8988T (cell line): ENCODE measurements at regions not wholly inside any gene's neighbourhood (a gene's known extent, or its start where the extent isn't known, plus 50 kb on each side); places are given as distances from the start of the nearest gene placed in this dataset.
A peak's percentile ranks its signal among the peaks of the same experiment; 100 is the strongest.
"Not testable (repeated sequence)": the region's sequence is repeated elsewhere in the genome, so short reads cannot be mapped to it uniquely, and the experiment has no call there.

Experiments
- DNase-seq: peaks from one replicate; pipeline ENCODE4 v3.0.0; 2011

GRCh38 chr3:159238646-159239045 is 436.8 kb downstream of the MFSD1 start:
- DNase-seq, result no peak

- DNase-seq, result no peak
Observed at GRCh38 chr3:159239059-159239458, 437.2 kb downstream of the MFSD1 start.

GRCh38 chr3:159244933-159245332 is 443.1 kb downstream of the MFSD1 start:
- DNase-seq, result no peak

- DNase-seq, result no peak
Observed at GRCh38 chr3:159245871-159246270, 444.0 kb downstream of the MFSD1 start.

GRCh38 chr3:159246385-159246784 is 444.5 kb downstream of the MFSD1 start:
- no peak for DNase-seq

- no peak for DNase-seq
Observed at GRCh38 chr3:159249472-159250174, 447.8 kb downstream of the MFSD1 start.

- no peak for DNase-seq
Observed at GRCh38 chr3:159250961-159251360, 449.1 kb downstream of the MFSD1 start.

- DNase-seq, result no peak
Observed at GRCh38 chr3:159252274-159252673, 450.4 kb downstream of the MFSD1 start.

- no peak for DNase-seq
Observed at GRCh38 chr3:159252772-159253384, 451.0 kb downstream of the MFSD1 start.

- DNase-seq, result no peak
Observed at GRCh38 chr3:159253860-159254259, 452.0 kb downstream of the MFSD1 start.

GRCh38 chr3:159257954-159258353 is 456.1 kb downstream of the MFSD1 start:
- no peak for DNase-seq

GRCh38 chr3:159258934-159259333 is 457.1 kb downstream of the MFSD1 start:
- DNase-seq, result no peak

- DNase-seq, result no peak
Observed at GRCh38 chr3:159260049-159260662, 458.3 kb downstream of the MFSD1 start.

- not testable (repeated sequence) for DNase-seq
Observed at GRCh38 chr3:159261333-159261732, 459.5 kb downstream of the MFSD1 start.

- DNase-seq, result no peak
Observed at GRCh38 chr3:159263750-159264553, 462.1 kb downstream of the MFSD1 start.

GRCh38 chr3:159265705-159266104 is 463.9 kb downstream of the MFSD1 start:
- DNase-seq, result no peak

- peak; percentile 9 for DNase-seq
Observed at GRCh38 chr3:159266779-159267178, 464.9 kb downstream of the MFSD1 start.

- no peak for DNase-seq
Observed at GRCh38 chr3:159271799-159272512, 470.1 kb downstream of the MFSD1 start.

GRCh38 chr3:159273070-159273469 is 471.2 kb downstream of the MFSD1 start:
- no peak for DNase-seq

- no peak for DNase-seq
Observed at GRCh38 chr3:159273608-159274007, 471.8 kb downstream of the MFSD1 start.

- DNase-seq, result no peak
Observed at GRCh38 chr3:159275741-159276140, 473.9 kb downstream of the MFSD1 start.

GRCh38 chr3:159277814-159278213 is 476.0 kb downstream of the MFSD1 start:
- no peak for DNase-seq
